ENCODE measurements at regions not wholly inside any gene's neighbourhood (a gene's known extent, or its start where the extent isn't known, plus 50 kb on each side); places are given as distances from the start of the nearest gene placed in this dataset.

DNA sequence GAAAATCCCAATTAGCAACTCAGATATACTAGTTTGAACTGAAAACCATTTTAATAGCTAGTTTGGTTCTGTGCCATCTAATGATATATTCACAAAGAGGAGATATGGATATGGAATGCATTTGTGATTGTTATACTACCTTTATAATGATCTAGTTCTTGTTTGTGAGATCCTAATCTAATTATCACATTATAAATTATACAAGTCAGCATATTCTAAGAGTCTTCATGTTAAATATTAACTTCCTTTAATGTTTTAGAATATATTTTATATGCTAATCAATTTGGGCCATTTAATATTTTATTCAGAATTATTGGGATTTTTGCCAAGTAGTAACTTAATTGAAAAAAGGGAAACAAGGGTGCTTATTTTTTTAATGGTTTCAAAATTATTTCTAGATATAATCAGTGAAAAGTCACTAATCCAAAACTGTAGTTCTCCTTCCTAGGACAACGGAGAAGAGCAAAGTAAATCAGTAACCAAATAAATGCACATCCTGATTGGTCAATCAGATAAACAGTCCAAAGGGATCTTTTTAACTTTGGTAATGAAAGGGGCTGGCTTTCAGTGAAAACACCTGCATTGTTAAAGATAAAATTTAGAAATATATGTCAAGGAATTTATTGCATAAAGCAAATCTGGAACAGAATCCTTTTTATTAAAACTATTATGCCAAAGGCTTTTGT, 173.9 kb upstream of the MEOX2 start:
- H3K36me3 ChIP-seq (ENCODE audit: control insufficient read depth in 1 of 2, insufficient read depth in 2 of 2, low read length in 2 of 2): no peaks in the 10 kb centered on the region

DNA sequence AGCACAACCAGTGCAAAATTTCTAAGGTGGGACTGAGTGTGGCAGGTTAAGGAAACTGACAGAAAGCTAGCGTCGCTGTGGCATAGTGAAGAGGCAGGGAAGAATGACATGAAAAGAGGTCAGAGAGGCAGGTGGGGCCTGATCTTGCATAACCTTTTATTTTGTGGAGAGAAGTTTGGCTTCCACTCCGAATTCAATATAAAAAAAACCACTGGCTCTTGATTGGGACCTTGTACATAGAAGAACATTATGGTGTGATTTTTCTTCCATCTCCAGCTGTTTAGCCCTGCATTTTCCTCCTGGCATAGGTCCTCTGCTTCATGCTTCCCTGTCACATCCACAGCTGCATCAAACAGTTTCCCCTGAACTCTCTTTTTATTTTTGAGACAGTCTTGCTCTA, 170.5 kb upstream of the MEOX2 start:
- Histone ChIP-seq H3K9me3 (ENCODE audit: control insufficient read depth in 1 of 2, low read length in 2 of 2) (no peaks in the 10 kb centered on the region), H3K27me3 (ENCODE audit: control insufficient read depth in 1 of 2, insufficient read depth in 2 of 2, low read length in 2 of 2) (no peaks in the 10 kb centered on the region), H3K4me3 (ENCODE audit: low read depth in 1 of 2, low read length in 2 of 2) (no peak overlapping the region), H3K4me1 (ENCODE audit: control insufficient read depth in 1 of 2, insufficient read depth in 2 of 2, low read length in 2 of 2) (no peaks in the 10 kb centered on the region), H3K36me3 (ENCODE audit: control insufficient read depth in 1 of 2, insufficient read depth in 2 of 2, low read length in 2 of 2) (no peaks in the 10 kb centered on the region), H3K9ac (ENCODE audit: low read depth in 1 of 2, low read length in 2 of 2) (no peak overlapping the region), H3K27ac (ENCODE audit: low read depth, low read length) (no peak overlapping the region)

More for the DNA sequence above, 173.9 kb upstream of the MEOX2 start:
- H3K4me3 ChIP-seq (ENCODE audit: low read depth in 1 of 2, low read length in 2 of 2): no peak overlapping the region
- no peak overlapping the region for H3K27ac ChIP-seq (ENCODE audit: low read depth, low read length)
- H3K9me3 ChIP-seq (ENCODE audit: control insufficient read depth in 1 of 2, low read length in 2 of 2): no peaks in the 10 kb centered on the region
- H3K27me3 ChIP-seq (ENCODE audit: control insufficient read depth in 1 of 2, insufficient read depth in 2 of 2, low read length in 2 of 2): no peaks in the 10 kb centered on the region
- no peaks in the 10 kb centered on the region for H3K4me1 ChIP-seq (ENCODE audit: control insufficient read depth in 1 of 2, insufficient read depth in 2 of 2, low read length in 2 of 2)
- H3K9ac ChIP-seq (ENCODE audit: low read depth in 1 of 2, low read length in 2 of 2): no peak overlapping the region

DNA sequence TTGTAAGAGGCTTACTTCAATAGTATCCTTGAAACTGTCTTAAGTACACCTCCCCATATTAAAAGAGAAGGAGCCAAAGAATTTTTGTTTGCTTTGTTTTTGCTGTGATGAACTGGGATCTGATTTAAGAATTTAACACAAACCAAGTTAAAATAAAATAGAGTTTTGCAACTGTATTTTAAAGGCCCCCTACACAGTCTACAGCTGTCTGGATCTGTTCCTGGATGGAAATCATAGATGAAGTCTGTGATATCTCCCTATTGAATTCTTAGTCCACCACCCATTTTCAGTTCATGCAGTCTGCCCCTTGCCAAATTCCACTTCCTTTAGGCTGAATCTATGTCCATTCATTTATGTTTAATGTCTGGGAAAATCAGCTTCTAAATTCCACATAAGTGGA, 169.8 kb upstream of the MEOX2 start:
- Histone ChIP-seq H3K4me3 (ENCODE audit: low read depth in 1 of 2, low read length in 2 of 2) (no peak overlapping the region), H3K36me3 (ENCODE audit: control insufficient read depth in 1 of 2, insufficient read depth in 2 of 2, low read length in 2 of 2) (no peaks in the 10 kb centered on the region), H3K27ac (ENCODE audit: low read depth, low read length) (no peak overlapping the region), H3K9ac (ENCODE audit: low read depth in 1 of 2, low read length in 2 of 2) (no peak overlapping the region), H3K9me3 (ENCODE audit: control insufficient read depth in 1 of 2, low read length in 2 of 2) (no peaks in the 10 kb centered on the region), H3K27me3 (ENCODE audit: control insufficient read depth in 1 of 2, insufficient read depth in 2 of 2, low read length in 2 of 2) (no peaks in the 10 kb centered on the region), H3K4me1 (ENCODE audit: control insufficient read depth in 1 of 2, insufficient read depth in 2 of 2, low read length in 2 of 2) (no peaks in the 10 kb centered on the region)

DNA sequence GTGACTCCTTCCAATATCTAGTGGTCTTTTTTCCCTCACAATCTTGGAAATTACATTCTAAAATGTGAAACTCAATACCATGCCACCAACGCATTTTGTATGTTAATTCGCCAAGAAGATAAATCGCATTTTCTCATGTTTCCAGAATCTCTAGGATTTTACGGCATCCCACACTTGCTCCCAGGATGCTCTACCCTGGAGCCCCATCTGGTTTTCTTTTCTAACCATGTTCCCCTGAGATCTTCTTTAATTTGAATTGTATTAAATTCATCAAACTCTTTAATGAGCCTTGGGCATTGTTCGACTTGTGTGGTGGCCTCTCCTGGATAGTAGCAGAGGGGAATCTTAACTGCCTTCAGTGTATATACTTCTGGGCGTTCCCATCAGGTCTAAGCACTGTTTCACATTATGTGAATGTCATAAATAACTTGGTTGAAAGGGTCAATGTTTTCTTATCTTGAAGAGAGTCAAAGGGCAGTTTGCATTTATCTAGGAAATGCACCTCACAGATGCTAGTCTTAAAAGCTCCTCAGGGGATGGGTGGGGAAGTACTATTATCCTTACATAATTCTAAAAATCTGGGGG, 169.1 kb upstream of the MEOX2 start:
- H3K36me3 ChIP-seq (ENCODE audit: control insufficient read depth in 1 of 2, insufficient read depth in 2 of 2, low read length in 2 of 2): no peaks in the 10 kb centered on the region
- H3K4me3 ChIP-seq (ENCODE audit: low read depth in 1 of 2, low read length in 2 of 2): no peak overlapping the region
- no peak overlapping the region for H3K27ac ChIP-seq (ENCODE audit: low read depth, low read length)
- H3K4me1 ChIP-seq (ENCODE audit: control insufficient read depth in 1 of 2, insufficient read depth in 2 of 2, low read length in 2 of 2): no peaks in the 10 kb centered on the region
- H3K27me3 ChIP-seq (ENCODE audit: control insufficient read depth in 1 of 2, insufficient read depth in 2 of 2, low read length in 2 of 2): no peaks in the 10 kb centered on the region
- no peak overlapping the region for H3K9ac ChIP-seq (ENCODE audit: low read depth in 1 of 2, low read length in 2 of 2)
- H3K9me3 ChIP-seq (ENCODE audit: control insufficient read depth in 1 of 2, low read length in 2 of 2): no peaks in the 10 kb centered on the region

DNA sequence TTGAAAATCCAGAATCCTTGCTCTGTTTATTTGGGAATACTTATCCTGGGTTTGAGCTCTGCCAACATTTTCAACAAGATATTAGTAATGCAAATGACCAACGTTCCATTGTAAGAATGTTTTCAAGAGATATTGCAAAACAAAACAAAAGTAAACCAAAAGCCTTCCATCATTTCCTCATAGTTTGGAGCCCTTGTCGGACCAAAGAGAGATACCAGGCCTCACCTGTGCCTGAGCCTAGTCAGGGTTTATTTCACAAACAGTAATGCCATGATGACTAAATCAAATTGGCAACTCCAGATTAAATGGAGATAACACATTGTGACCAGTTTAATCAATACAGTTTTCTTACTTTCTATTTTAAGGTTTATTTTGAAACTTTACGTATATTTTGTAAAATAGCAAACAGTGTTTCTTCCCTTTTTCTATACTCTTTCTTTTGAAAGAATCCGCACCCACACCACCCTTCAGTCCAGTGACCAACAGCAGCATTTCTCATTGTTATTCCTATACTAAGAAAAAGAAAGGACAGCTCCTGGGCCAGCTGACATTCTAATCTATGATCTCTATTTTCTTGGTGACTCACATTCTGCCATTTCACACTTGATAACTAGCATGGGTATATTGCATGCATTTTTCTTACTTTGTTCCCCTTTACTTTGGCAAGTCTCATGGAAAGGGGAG, 168.5 kb upstream of the MEOX2 start:
- Histone ChIP-seq H3K27me3 (ENCODE audit: control insufficient read depth in 1 of 2, insufficient read depth in 2 of 2, low read length in 2 of 2) (no peaks in the 10 kb centered on the region), H3K27ac (ENCODE audit: low read depth, low read length) (no peak overlapping the region), H3K9ac (ENCODE audit: low read depth in 1 of 2, low read length in 2 of 2) (no peak overlapping the region), H3K4me3 (ENCODE audit: low read depth in 1 of 2, low read length in 2 of 2) (no peak overlapping the region), H3K9me3 (ENCODE audit: control insufficient read depth in 1 of 2, low read length in 2 of 2) (no peaks in the 10 kb centered on the region), H3K4me1 (ENCODE audit: control insufficient read depth in 1 of 2, insufficient read depth in 2 of 2, low read length in 2 of 2) (no peaks in the 10 kb centered on the region), H3K36me3 (ENCODE audit: control insufficient read depth in 1 of 2, insufficient read depth in 2 of 2, low read length in 2 of 2) (no peaks in the 10 kb centered on the region)

DNA sequence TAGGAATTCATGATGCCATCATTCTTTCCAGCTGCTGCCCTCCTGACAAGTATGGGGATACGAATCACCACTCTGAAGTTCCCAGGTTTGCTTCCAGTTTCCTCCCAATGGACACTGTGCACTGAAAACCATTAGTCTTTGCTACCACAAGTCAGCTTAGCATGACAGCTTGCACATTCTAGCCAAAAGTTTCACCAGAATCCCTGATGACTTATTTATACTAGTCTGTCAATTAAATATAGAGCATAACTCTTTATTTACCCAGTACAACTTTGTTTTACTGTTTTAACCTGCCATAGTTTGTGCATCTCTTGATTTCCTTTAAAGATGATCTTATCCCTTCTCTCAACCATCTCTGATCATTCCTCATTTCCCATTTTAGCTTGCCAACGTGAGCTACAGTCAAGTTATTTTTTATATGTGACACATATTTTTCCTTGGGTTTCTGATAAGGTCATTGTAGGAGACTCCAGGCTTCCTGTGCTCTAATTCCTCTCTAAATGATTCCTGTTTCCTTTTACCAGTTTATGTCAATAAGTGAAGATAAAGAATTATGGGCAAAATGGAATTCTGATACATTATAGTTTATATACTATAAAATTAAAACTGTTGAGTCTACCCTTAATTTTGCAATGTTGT, 167.5 kb upstream of the MEOX2 start:
- Histone ChIP-seq H3K36me3 (ENCODE audit: control insufficient read depth in 1 of 2, insufficient read depth in 2 of 2, low read length in 2 of 2) (no peaks in the 10 kb centered on the region), H3K27ac (ENCODE audit: low read depth, low read length) (no peak overlapping the region), H3K9me3 (ENCODE audit: control insufficient read depth in 1 of 2, low read length in 2 of 2) (no peaks in the 10 kb centered on the region), H3K27me3 (ENCODE audit: control insufficient read depth in 1 of 2, insufficient read depth in 2 of 2, low read length in 2 of 2) (no peaks in the 10 kb centered on the region), H3K4me1 (ENCODE audit: control insufficient read depth in 1 of 2, insufficient read depth in 2 of 2, low read length in 2 of 2) (no peaks in the 10 kb centered on the region), H3K4me3 (ENCODE audit: low read depth in 1 of 2, low read length in 2 of 2) (no peak overlapping the region), H3K9ac (ENCODE audit: low read depth in 1 of 2, low read length in 2 of 2) (no peak overlapping the region)

DNA sequence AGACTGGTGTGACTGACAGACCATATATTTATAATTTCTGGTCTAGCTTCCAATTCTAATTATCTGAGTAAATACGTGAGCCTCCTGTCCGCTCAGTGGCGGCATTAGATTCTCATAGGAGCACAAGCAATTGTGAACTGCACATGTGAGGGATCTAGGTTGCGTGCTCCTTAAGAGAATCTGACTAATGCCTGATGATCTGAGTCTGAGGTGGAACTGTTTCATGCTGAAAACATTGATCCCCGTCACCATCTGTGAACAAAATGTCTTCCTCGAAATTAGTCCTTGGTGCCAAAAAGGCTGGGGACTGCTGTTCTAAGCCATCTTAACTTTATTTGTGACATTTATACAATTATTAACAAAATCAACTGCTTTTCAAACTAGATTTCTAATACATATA, 164.7 kb upstream of the MEOX2 start:
- no peaks in the 10 kb centered on the region for H3K9me3 ChIP-seq (ENCODE audit: control insufficient read depth in 1 of 2, low read length in 2 of 2)
- H3K36me3 ChIP-seq (ENCODE audit: control insufficient read depth in 1 of 2, insufficient read depth in 2 of 2, low read length in 2 of 2): no peaks in the 10 kb centered on the region
- H3K4me3 ChIP-seq (ENCODE audit: low read depth in 1 of 2, low read length in 2 of 2): no peak overlapping the region
- H3K4me1 ChIP-seq (ENCODE audit: control insufficient read depth in 1 of 2, insufficient read depth in 2 of 2, low read length in 2 of 2): no peaks in the 10 kb centered on the region
- H3K27me3 ChIP-seq (ENCODE audit: control insufficient read depth in 1 of 2, insufficient read depth in 2 of 2, low read length in 2 of 2): no peaks in the 10 kb centered on the region
- no peak overlapping the region for H3K9ac ChIP-seq (ENCODE audit: low read depth in 1 of 2, low read length in 2 of 2)
- H3K27ac ChIP-seq (ENCODE audit: low read depth, low read length): no peak overlapping the region

DNA sequence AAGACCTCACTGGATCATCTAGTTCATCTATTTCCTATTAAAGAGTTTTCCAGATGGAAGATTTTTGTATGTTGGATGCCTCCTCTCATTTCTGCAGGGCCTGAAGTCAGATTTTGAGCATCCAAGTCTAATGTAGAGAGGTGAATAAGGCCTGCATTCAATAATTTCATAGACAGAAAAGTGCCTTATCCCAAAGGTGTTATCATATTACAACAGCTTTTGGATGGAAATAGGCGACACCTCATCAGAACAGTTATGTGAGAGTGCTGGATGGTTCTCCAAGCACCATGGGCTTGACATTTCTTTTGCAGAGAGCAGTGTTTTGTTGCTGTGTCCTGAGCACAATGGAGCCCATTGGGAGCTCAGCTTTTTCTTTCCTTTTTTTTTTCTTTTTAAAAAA, 162.4 kb upstream of the MEOX2 start:
- no peak overlapping the region for H3K27ac ChIP-seq (ENCODE audit: low read depth, low read length)
- H3K9ac ChIP-seq (ENCODE audit: low read depth in 1 of 2, low read length in 2 of 2): no peak overlapping the region
- no peaks in the 10 kb centered on the region for H3K9me3 ChIP-seq (ENCODE audit: control insufficient read depth in 1 of 2, low read length in 2 of 2)
- H3K4me1 ChIP-seq (ENCODE audit: control insufficient read depth in 1 of 2, insufficient read depth in 2 of 2, low read length in 2 of 2): no peaks in the 10 kb centered on the region
- H3K27me3 ChIP-seq (ENCODE audit: control insufficient read depth in 1 of 2, insufficient read depth in 2 of 2, low read length in 2 of 2): no peaks in the 10 kb centered on the region
- no peak overlapping the region for H3K4me3 ChIP-seq (ENCODE audit: low read depth in 1 of 2, low read length in 2 of 2)
- H3K36me3 ChIP-seq (ENCODE audit: control insufficient read depth in 1 of 2, insufficient read depth in 2 of 2, low read length in 2 of 2): no peaks in the 10 kb centered on the region

DNA sequence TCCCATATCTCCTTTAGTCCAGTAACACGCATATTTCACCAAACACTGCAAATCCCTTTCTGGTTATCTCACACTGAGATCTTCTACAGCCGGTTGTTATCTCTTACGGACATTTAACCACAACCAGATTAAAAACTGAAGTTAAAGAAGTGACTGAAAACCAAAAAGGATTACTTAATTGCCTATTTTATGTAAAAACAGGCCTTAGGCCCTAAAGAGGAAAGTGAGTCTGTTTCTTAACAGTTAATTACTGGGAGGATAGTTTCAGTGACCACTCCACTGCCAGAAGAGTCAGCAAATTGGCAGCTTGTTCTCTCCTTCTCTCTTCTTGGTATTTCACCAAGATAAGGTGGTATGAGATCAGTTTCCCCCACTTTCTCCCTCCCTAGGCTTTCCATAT, 161.9 kb upstream of the MEOX2 start:
- Histone ChIP-seq H3K9me3 (ENCODE audit: control insufficient read depth in 1 of 2, low read length in 2 of 2) (no peaks in the 10 kb centered on the region), H3K4me3 (ENCODE audit: low read depth in 1 of 2, low read length in 2 of 2) (no peak overlapping the region), H3K36me3 (ENCODE audit: control insufficient read depth in 1 of 2, insufficient read depth in 2 of 2, low read length in 2 of 2) (no peaks in the 10 kb centered on the region), H3K27ac (ENCODE audit: low read depth, low read length) (no peak overlapping the region), H3K4me1 (ENCODE audit: control insufficient read depth in 1 of 2, insufficient read depth in 2 of 2, low read length in 2 of 2) (no peaks in the 10 kb centered on the region), H3K9ac (ENCODE audit: low read depth in 1 of 2, low read length in 2 of 2) (no peak overlapping the region), H3K27me3 (ENCODE audit: control insufficient read depth in 1 of 2, insufficient read depth in 2 of 2, low read length in 2 of 2) (no peaks in the 10 kb centered on the region)

DNA sequence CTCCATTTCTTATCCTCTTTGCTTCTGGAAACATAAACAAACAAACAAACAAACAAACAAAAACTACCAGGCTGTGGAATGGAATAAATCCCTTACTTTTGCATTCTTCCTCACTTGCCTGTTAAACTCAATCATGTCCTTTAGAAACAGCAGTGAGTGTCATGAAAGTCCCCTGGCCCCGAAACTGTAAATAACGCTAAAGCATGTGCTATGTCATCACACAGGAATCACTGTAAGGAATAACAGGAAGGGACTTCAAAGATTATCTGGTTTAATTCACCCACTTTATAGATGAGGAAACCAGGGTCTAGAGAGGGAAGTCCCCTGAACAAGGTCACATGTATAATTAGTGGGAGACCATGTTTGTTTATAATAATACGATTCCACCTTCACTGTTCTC, 159.4 kb upstream of the MEOX2 start:
- H3K9me3 ChIP-seq (ENCODE audit: control insufficient read depth in 1 of 2, low read length in 2 of 2): no peaks in the 10 kb centered on the region
- no peak overlapping the region for H3K9ac ChIP-seq (ENCODE audit: low read depth in 1 of 2, low read length in 2 of 2)
- no peaks in the 10 kb centered on the region for H3K4me1 ChIP-seq (ENCODE audit: control insufficient read depth in 1 of 2, insufficient read depth in 2 of 2, low read length in 2 of 2)
- H3K27me3 ChIP-seq (ENCODE audit: control insufficient read depth in 1 of 2, insufficient read depth in 2 of 2, low read length in 2 of 2): no peaks in the 10 kb centered on the region
- H3K27ac ChIP-seq (ENCODE audit: low read depth, low read length): no peak overlapping the region
- no peaks in the 10 kb centered on the region for H3K36me3 ChIP-seq (ENCODE audit: control insufficient read depth in 1 of 2, insufficient read depth in 2 of 2, low read length in 2 of 2)
- H3K4me3 ChIP-seq (ENCODE audit: low read depth in 1 of 2, low read length in 2 of 2): no peak overlapping the region

Measured in duodenal mucosa (tissue), 2 donors.